NCI-H69 (cell line): ENCODE measurements at regions not wholly inside any gene's neighbourhood (a gene's known extent, or its start where the extent isn't known, plus 50 kb on each side); places are given as distances from the start of the nearest gene placed in this dataset.

Experiments used
- DNase-seq: peaks from one replicate; lab custom pipeline; 2025; lab: John Stamatoyannopoulos, UW

DNA sequence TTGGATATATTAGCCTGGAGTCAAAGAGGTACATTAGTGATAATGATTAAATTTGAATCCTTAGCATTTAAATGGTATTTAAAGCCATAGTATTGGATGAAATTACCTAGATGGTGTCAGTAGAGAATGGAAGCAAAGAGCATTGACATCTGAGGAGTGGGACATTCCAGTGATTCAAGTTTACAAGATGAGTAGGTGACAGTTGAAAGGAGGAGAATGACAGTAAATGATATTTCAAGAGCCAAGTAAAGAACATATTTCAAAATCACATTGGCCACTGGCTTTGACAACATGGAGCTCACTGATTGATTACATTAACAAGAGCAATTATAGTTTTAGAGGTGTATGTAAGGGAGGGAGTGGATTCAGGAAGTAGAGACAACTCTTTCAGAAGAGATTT is 93.9 kb upstream of the MEF2C start:
- DNase-seq, result no peak

GRCh38 chr5:88967633-88968585 is 84.9 kb upstream of the MEF2C start:
- DNase-seq, result no peak

DNA sequence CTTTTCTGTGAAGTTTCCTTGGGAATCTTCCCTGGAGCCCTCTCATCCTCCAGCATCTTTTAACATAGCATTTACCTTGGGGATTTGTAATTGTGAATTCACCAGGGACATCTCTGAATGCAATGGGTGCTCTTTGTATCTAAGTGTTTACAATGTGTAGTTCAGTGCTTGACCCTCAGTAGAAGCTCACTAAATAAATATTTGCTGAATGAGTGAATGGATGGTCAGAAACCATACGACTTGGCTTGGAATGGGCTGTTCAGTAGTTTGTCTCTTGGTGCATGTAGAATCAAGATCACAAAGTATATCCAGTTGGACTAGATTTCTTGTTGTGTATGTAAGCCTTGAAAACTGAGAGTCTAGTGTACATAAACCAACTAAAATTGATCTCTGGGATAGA is 81.8 kb upstream of the MEF2C start:
- peak; percentile 61 for DNase-seq

DNA sequence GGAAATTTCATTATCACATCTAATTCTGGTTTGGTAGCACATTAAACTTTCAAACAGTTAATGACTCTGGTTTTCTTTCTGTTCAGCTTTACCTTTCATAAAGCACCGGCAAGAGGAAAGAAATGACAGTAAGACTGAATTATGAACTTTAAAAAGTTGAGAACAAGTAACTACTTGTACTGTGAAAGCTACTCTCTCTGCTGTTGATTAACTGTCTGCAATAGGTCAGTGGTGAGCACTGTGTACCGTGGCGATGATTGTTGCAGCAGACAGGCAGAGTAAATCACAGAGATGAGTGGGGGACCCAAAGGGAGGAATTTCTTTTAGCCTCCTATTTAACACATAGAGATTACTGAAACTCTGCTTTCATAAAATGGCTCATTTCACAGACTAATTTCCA is 74.0 kb upstream of the MEF2C start:
- no peak for DNase-seq

GRCh38 chr5:88956416-88956815 is 73.4 kb upstream of the MEF2C start:
- no peak for DNase-seq

DNA sequence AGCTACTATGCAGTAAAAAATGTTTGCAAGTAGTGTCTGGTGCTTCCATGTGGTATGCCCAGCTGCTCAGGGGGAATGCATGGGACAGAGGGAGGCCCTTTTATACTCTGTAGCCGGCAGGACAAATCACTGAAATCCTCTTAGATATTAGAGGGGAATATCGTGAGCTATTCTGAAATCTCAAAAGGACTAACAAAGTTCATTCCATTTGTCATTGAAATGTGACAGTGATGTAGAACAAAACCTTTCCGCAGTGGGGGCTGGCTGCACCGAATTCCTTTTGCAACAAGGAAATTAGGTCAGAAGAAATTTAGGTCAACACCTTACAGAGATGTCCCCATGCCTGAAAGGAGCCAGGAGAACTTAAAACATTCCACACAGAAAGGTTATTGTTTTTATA is 72.4 kb upstream of the MEF2C start:
- DNase-seq, result no peak

DNA sequence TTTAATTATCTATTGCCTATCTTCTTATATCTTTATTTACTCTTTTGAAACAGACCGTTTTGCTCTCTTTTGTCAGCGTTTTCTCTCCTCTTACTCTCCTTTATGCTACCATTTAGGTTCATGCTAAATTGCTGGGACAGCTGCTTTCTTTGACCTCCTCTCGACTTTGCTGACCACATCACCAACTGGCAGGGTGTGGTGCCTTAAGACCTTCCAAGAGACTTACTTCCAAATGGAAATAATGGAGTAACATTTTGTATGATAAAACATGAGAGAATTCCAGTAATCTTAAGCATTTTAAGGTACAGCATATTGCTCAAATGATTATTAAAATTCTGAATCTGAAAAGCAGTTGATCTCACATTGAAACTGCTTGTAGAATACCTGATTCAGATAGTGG is 71.5 kb upstream of the MEF2C start:
- no peak for DNase-seq

DNA sequence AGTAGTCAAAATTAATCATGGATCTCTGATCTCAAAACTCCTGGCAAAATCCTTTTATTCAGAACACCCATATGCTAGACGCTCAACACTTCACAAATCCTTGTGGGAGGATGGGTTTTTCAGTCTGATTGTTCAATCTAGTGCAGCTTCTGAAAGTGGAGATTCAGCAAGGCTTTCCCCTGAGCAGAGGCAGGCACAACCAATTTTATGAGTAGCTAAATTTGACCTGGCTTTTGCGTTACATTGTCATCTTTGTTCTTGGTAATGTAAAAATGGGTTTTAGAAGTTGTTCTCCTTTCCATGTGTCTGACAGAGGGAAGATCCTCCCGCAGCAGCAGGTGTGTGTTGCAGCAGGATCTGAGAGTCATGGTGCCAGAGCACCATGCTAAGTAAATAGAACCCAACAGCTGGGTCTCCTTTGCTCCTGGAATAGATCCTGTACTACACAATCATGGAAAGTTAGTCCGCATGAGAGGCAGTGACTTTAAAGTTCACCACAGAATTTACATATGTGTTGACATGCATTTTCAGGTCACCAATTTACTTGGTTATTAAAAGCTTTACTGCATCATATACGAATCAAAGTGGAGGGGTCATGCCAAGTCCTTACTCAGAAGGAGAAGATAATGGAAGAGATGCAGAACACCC is 70.1 kb upstream of the MEF2C start:
- DNase-seq, result peak; percentile 74

DNA sequence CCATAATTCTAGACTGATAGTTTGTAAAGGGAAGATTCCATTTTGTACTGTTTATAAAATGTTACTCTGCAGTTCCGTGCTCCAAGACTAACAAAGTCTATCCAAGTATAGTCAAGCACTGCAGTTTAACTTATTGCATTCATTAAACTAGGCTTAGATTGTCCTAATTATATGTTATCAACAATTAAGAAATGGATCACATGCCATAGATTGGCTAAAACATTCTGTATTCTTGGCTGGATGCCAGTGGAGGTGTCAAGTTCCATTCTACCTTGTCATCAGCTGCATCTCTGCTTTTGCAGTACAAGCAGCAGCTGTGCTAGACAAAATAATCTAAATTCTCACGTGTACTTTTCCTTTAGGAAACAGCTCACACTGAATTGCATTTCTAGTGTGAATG is 69.4 kb upstream of the MEF2C start:
- peak; percentile 98 for DNase-seq

GRCh38 chr5:88951457-88951856 is 68.5 kb upstream of the MEF2C start:
- DNase-seq, result no peak

DNA sequence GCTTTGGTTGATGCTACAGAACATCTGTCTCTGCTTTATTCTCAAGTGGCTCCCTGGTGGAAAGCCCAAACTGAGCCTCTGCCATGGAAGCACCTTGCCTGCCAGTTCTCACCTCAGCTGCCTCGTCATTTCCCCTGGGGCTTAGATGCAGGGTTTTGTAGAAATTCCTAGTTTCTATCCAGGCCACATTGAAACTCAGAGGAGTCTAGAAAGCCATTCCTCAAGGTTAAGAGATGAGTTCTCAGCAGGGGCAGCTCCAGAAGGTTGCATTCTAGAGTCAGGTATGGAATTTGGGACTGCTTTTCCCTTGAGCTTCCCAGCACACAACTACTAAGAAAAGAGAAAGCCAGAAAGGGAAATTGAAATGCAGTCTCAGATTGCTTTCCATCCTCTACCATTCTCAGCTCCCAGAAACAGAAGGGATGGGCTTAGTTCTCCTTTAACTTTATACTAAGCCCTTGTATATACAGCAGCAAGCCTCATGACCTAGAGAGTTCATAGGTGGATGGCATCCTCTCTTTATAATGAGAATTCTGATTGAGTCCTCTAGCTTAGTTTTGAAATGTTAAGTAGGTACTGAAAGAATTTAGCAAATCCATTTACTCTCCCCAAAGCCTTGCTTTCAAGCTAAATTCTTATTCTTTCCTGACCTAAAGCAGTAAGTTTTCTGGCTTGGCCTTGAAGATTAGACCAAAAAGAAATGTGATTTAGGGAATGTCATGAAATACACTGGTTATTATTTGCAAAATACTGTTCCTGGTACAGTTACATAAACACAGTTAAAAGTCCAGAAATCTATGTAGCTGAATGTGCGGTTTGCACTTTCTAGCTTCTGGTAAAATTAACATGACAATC is 66.0 kb upstream of the MEF2C start:
- peak; percentile 52 for DNase-seq

DNA sequence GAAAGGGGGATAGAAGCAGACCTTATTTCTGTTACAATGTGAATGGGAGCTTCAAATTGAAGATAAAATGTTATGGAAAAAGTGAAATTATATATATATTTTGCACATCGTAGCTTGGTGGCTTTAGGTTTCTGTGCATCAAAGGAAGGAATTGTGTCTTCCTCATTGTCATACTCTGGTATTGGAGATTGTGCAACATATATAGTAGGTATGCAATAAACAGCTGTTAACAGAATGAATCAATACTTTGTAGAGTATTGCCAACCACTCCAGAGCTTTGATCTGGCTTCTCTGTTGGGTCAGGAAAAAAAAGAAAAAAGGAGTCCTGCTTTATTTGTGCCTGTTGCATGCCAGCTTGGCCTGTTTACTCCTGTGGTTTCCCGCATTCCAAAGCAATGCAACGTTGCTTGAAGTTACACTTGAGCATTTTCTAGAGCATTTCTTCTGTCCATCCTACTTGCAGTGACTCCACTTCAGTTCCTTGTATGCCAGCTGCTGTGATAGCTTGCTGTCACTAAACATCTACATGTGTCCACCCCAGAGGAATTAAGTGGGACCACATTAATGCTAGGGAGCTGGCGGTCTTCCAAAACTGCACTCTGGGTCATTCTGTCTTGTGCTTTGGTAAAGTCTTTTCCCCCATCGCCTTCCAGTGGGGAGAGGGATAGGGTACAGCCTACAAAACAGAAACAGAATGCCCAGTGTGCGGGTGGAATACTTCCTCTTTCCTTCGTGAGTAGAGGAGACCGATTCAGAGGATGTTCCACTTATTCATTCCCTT is 62.0 kb upstream of the MEF2C start:
- peak; percentile 12 for DNase-seq

DNA sequence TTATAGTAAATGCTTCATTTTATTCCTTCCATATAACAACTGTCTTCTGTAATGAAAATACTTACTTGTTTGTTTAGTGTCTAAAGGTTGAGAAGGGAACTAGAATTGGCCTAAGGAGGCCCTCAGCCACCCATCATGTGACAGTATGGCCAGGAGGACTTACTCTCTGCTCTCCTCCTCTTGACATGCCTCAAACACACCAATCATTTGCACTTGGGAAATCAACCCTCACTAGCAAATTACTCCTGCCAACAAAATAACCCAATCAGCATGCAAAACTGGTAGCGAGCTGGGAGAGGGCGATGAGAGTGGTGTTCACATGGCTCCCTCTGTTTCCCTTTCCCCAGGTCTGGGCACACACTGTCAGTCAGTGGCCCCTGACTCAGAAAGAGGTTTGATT is 58.6 kb upstream of the MEF2C start:
- no peak for DNase-seq

- DNase-seq, result no peak
Measured at GRCh38 chr5:88940713-88941112, 57.7 kb upstream of the MEF2C start.

- DNase-seq, result no peak
Measured at GRCh38 chr5:88939300-88939699, 56.3 kb upstream of the MEF2C start.

DNA sequence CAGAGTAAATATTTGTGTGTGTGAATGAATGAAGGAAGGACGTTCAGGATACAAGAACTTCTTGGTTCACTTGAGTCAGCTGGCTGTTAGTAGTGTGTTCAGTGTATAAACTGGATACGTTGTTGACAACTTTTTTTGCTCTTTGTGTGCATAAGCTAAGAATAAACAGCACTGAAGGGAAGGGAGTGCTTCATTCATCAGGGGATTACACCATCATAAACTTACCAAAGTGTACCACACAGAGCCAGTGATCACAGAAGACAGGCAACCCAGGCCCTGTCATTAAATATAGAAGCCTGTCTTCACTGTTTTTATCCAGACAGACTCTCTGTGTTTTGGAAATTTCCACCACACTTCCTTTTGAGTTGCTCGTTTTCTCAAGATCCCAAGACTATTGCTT is 55.5 kb upstream of the MEF2C start:
- DNase-seq, result no peak

GRCh38 chr5:88937406-88937805 is 54.4 kb upstream of the MEF2C start:
- DNase-seq, result no peak

GRCh38 chr5:88934439-88934838 is 51.5 kb upstream of the MEF2C start:
- no peak for DNase-seq
